GM21390 (cell line): ENCODE measurements at regions not wholly inside any gene's neighbourhood (a gene's known extent, or its start where the extent isn't known, plus 50 kb on each side); places are given as distances from the start of the nearest gene placed in this dataset.
"Not testable (repeated sequence)": the region's sequence is repeated elsewhere in the genome, so short reads cannot be mapped to it uniquely, and the experiment has no call there.

Experiments used
- ATAC-seq: cut with Tn5 transposase; IDR thresholded peaks from one replicate; pipeline ENCODE4 v1.9.1; 2021; ENCODE audit not compliant: unreplicated experiment

GRCh38 chr1:213415691-213416380 lies 364.8 kb downstream of the RPS6KC1 start:
- no peak for ATAC-seq

GRCh38 chr1:213416461-213417224 lies 365.6 kb downstream of the RPS6KC1 start:
- no peak for ATAC-seq

GRCh38 chr1:213417225-213417820 lies 366.3 kb downstream of the RPS6KC1 start:
- no peak for ATAC-seq

- ATAC-seq: no peak
Observed at GRCh38 chr1:213417846-213418245, 366.8 kb downstream of the RPS6KC1 start.

DNA sequence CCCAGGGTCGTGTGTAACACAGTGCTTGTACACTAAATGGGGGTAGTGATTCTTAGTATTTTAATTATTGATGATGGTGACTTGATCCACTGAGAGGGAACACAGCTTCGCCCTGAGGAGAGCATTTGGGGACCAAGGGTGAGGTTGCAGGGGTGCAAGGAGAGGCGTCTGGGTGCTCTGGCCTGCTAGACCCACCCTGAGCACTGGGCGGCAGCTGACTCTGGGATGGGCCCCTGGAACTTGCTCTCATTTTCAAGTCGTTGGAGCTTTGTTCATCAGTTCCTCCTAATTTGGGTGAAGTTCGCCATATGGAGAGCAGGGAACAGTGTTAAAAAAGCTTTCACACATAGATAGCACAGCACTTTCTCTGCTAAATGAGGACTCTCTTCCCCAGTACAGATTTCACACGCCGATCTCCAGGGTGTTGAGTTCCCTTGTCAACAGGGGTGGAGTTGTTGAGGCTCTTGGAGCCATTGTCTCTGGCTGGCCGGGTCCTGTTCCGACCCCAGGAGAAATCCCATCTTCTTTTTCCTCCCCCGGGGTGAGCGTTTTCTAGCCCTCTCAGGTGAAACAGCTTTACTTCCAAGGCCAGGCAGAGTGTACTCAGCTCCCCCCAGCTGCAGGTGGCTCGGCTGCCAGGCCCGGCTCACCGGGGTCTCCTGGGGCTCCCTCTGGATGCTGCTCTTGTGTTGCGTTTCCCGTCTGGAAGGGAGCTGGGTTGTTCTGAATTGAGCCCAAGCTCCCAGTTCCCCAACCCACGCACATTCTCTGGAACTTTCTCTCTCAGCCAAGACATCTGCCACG lies 367.4 kb downstream of the RPS6KC1 start:
- no peak for ATAC-seq

DNA sequence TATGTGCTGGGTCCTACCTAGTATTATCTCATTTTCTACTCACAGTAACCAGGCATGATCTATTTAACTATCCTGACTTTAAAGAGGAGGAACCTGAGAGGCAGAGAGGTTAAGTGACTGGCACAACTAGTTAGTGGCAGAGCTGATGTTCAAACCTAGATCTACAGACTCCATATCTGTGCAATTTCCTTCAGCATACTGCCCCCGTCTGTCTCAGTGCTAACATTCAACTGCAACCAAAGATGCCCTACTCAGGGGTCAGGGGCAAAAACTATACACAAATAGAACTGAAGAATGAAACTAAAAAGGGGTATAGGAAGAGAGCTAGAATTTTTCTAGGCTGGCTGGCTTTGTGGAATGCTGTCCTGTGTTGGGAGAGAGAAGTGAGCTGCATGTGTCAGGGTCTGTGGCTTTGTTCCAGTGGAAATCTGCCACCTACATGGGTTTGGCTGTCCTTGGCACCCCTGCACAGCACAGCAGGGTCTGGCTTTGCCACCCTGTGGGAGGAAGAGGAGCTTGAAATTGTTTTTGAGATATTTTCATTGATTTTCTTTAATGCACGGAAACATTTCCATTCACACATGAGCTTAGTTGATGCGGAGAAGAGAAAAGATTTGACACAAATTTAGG lies 368.5 kb downstream of the RPS6KC1 start:
- no peak for ATAC-seq

DNA sequence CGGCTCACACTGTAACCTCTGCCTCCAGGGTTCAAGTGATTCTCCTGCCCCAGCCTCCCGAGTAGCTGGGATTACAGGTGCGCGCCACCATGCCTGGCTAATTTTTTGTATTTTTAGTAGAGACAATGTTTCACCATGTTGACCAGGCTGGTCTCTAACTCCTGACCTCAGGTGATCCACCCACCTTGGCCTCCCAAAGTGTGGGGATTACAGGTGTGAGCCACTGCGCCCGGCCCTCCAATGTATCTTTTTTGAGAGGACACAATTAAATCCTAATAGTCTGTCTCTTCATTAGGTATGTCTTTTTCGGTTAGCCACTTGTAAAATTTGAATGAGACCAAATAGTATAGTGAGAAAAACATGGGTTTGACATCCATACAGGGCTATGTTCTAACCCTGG lies 370.1 kb downstream of the RPS6KC1 start:
- ATAC-seq: not testable (repeated sequence)

GRCh38 chr1:213423041-213423440 lies 372.0 kb downstream of the RPS6KC1 start:
- ATAC-seq: no peak

DNA sequence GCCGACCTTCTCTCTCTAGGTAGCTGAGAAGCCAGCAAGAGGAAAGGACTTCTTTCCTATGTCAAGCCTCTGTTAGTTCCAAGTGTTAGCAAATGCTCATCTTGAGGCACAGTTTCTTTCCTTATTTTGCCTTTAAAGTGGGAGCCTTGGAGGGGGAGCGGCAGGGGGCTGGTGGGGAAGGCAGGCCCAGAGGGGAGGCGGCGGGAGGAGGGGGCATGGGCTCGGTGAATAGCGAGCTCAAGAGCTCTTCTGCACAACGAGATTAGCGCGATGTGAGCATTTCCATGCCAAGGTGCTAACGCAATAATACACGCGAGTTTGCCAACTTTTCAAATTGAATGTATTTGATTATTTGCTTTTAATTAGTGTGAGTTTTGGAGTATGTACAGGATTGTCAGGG lies 372.6 kb downstream of the RPS6KC1 start:
- ATAC-seq: no peak

- no peak for ATAC-seq
Observed at GRCh38 chr1:213425376-213426030, 374.5 kb downstream of the RPS6KC1 start.

DNA sequence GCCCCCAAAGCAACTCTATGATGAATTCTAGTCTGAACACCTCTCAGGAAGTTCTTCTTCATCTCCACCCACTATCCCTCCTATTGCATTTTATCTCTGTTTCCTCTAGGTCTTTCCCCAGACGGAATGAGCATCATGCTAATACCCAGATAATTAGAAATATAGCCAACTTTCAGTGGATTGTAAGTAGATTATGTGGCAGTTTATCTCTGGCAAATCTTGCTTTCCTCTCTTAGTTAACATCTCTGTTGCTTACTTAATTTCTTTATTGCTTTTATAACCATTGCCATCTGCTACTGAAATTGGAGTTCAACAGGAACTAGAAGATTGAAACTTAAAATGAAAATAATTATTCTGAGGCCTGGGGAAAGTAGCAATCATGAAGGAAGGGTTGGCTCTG lies 378.6 kb downstream of the RPS6KC1 start:
- ATAC-seq: no peak

- ATAC-seq: no peak
Observed at GRCh38 chr1:213435715-213436114, 384.7 kb downstream of the RPS6KC1 start.

- ATAC-seq: no peak
Observed at GRCh38 chr1:213438339-213438738, 387.3 kb downstream of the RPS6KC1 start.

DNA sequence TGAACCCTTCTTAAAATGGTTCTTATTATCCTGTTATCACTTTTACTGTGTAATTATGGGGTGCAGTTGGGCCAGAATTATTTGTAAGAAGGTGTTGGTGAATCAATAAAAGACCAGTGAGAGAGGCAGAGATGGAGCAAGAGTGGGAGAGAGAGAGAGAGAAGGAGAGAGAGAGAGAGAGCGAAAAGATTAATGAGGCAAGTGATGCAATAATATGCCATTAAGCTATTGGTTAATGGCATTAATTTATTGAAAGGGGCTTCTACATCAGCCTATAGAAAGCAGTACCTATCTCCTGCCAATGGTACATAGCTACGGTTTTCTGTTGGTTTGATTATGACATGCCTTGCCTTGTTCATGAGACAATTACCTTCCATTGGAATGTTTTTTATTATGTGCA lies 388.7 kb downstream of the RPS6KC1 start:
- ATAC-seq: no peak

DNA sequence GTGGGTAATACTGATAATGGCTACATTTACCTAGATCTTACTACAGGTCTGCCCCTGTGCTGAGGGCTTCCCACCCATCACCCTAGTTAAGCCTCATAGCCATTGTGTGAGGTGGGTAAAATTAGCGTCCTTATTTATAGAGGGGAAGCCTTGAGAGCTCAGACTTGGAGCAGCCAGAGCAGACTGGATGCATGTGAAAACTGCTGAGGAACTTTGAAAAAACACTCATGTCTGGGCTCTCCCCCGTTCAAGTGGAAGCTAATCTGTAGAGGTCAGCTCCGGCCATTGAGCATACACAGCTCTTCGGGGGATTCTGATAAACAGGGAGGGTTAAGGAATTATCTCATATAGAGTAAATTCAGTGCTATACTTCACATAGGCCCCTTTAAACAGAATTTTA lies 389.7 kb downstream of the RPS6KC1 start:
- ATAC-seq: no peak

GRCh38 chr1:213443415-213443814 lies 392.4 kb downstream of the RPS6KC1 start:
- no peak for ATAC-seq

- ATAC-seq: no peak
Observed at GRCh38 chr1:213444224-213444623, 393.2 kb downstream of the RPS6KC1 start.

GRCh38 chr1:213446496-213446895 lies 395.5 kb downstream of the RPS6KC1 start:
- ATAC-seq: no peak

GRCh38 chr1:213448360-213448759 lies 397.3 kb downstream of the RPS6KC1 start:
- ATAC-seq: no peak

DNA sequence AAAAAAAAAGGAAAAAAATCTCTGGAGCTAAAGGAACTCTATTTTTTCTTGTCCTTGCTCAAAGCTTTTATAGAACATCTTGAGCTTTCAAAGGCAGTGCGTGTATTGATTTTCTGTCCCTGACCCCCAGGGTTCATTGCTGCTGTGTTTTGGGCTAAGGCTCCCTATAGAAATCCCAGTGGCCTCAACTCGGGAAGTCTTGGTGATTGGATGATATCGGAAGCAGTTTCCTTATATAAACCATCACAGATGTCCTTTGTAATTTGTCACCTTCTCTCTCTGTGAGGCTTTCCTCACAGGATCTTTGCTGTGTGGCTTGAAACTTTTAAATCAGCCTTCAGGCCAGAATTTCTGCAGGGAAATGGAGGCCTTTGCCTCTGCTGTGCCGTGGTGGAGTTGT lies 397.7 kb downstream of the RPS6KC1 start:
- ATAC-seq: no peak
